ENCODE measurements at regions not wholly inside any gene's neighbourhood (a gene's known extent, or its start where the extent isn't known, plus 50 kb on each side); places are given as distances from the start of the nearest gene placed in this dataset.

DNA sequence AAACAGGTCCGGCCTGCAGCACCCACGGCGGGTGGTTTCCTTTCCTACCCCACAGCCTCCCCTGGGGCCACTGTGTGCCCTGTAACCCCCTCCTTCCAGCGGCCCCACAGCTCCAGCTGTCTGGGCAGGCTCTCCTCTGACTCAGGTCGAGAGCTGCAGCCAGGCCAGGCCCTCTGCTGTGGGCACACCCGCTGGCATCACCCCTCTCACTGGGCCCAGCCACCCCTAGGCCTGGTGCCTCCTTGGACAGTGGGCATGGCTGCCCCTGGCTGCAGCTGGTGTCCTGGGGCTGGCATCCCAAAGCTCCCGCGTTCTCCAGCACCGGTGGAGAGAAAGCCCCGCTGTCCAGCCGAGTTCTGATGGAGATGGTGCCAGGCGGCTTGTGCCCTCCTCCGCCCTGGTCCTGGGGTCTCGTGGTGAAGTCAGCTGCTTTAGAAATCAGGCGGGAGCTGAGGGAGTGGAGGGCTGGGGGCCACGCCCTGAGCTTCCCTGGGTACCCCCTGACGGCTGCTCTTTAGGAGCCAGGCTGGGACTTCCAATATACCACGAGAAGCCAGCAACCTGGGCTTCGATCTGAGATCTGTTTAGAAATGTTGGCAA, 114.9 kb downstream of the KIF26A start:
- no TSS peak for BruUV-seq (replicated peaks)

More for the DNA sequence above, 114.9 kb downstream of the KIF26A start:
- RAD21 ChIA-PET (ENCODE audit: low non-redundant PET in 1 of 2, low total read pairs in 2 of 2, uncharacterized antibody in 2 of 2, unreplicated experiment in 2 of 2): no interaction called here
- POLR2A ChIA-PET: no interaction called here
- ATAC-seq (no peak), DNase-seq (ENCODE audit: low read depth, low spot score) (no peak)
- Histone ChIP-seq H3K79me2 (ENCODE audit: insufficient read depth, low read length) (no peaks in the 10 kb centered on the region), H3K27me3 (ENCODE audit: insufficient read depth, low read length) (no peaks in the 10 kb centered on the region; the same call in 1 of the 2 replicates), H3K4me3 (replicated peaks in 1 of 2; ENCODE audit: low read depth in 1 of 2, low read length in 2 of 2) (no peak overlapping the region), H3K9ac (ENCODE audit: low read length) (no peak overlapping the region), H2AFZ (ENCODE audit: low read depth, low read length, poor library complexity, severe bottlenecking) (no peak overlapping the region), H3K4me1 (ENCODE audit: control insufficient read depth in 1 of 2, insufficient read depth in 2 of 2, low read length in 2 of 2) (no peaks in the 10 kb centered on the region), H3K9me3 (ENCODE audit: control insufficient read depth in 1 of 2, insufficient read depth in 1 of 2, low read depth in 1 of 2, low read length in 2 of 2) (no peaks in the 10 kb centered on the region), H3K27ac (ENCODE audit: low read depth, low read length) (no peak overlapping the region), H3K4me2 (ENCODE audit: low read length) (no peak overlapping the region), H4K20me1 (ENCODE audit: insufficient read depth) (no peaks in the 10 kb centered on the region), H3K36me3 (ENCODE audit: control insufficient read depth in 1 of 2, insufficient read depth in 2 of 2, low read length in 2 of 2) (no peaks in the 10 kb centered on the region), H3K9me2 (ENCODE audit: insufficient read depth) (no peaks in the 10 kb centered on the region)
- TF ChIP-seq EGR1 (IDR thresholded peaks at IDR 0.05; ENCODE audit: low read depth) (no peak), EZH2 (IDR thresholded peaks at IDR 0.05) (no peak), TCF7L2 (IDR thresholded peaks at IDR 0.05; ENCODE audit: borderline replicate concordance, extremely low read depth, insufficient read depth, insufficient read length) (no peak), SIN3A (IDR thresholded peaks at IDR 0.05; ENCODE audit: low read depth) (no peak), FOSL1 (IDR thresholded peaks at IDR 0.05; ENCODE audit: low read depth) (no peak), CBX3 (IDR thresholded peaks at IDR 0.05; ENCODE audit: low read depth) (no peak), SP1 (IDR thresholded peaks at IDR 0.05; ENCODE audit: low read depth) (no peak), RAD21 (IDR thresholded peaks at IDR 0.05; ENCODE audit: low read depth) (no peak), ZFX (IDR thresholded peaks at IDR 0.05) (no peak), YY1 (IDR thresholded peaks at IDR 0.05; ENCODE audit: extremely low read depth, insufficient replicate concordance, low read depth, low read length) (no peak), POLR2AphosphoS5 (IDR thresholded peaks at IDR 0.05; ENCODE audit: low read depth, low read length) (no peak), POLR2A (IDR thresholded peaks at IDR 0.05; ENCODE audit: borderline replicate concordance, extremely low read depth, insufficient read depth, insufficient read length) (no peak), EZH2phosphoT487 (IDR thresholded peaks at IDR 0.05; ENCODE audit: borderline replicate concordance) (no peak), CEBPB (IDR thresholded peaks at IDR 0.05; ENCODE audit: low read depth) (no peak), ELF1 (IDR thresholded peaks at IDR 0.05; ENCODE audit: borderline replicate concordance, low read depth) (no peak)
- TF ChIP-seq, protein P1, sequence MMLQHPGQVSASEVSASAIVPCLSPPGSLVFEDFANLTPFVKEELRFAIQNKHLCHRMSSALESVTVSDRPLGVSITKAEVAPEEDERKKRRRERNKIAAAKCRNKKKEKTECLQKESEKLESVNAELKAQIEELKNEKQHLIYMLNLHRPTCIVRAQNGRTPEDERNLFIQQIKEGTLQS (IDR thresholded peaks at IDR 0.05): no peak
- TF ChIP-seq, protein P2, sequence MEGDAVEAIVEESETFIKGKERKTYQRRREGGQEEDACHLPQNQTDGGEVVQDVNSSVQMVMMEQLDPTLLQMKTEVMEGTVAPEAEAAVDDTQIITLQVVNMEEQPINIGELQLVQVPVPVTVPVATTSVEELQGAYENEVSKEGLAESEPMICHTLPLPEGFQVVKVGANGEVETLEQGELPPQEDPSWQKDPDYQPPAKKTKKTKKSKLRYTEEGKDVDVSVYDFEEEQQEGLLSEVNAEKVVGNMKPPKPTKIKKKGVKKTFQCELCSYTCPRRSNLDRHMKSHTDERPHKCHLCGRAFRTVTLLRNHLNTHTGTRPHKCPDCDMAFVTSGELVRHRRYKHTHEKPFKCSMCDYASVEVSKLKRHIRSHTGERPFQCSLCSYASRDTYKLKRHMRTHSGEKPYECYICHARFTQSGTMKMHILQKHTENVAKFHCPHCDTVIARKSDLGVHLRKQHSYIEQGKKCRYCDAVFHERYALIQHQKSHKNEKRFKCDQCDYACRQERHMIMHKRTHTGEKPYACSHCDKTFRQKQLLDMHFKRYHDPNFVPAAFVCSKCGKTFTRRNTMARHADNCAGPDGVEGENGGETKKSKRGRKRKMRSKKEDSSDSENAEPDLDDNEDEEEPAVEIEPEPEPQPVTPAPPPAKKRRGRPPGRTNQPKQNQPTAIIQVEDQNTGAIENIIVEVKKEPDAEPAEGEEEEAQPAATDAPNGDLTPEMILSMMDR (IDR thresholded peaks at IDR 0.05 in 2 of 3, conservative IDR thresholded peaks at IDR 0.05 in 1 of 3; ENCODE audit: borderline replicate concordance in 1 of 3, insufficient read depth in 1 of 3, low read depth in 2 of 3, low read length in 2 of 3): no peak
- TF ChIP-seq, protein P3, sequence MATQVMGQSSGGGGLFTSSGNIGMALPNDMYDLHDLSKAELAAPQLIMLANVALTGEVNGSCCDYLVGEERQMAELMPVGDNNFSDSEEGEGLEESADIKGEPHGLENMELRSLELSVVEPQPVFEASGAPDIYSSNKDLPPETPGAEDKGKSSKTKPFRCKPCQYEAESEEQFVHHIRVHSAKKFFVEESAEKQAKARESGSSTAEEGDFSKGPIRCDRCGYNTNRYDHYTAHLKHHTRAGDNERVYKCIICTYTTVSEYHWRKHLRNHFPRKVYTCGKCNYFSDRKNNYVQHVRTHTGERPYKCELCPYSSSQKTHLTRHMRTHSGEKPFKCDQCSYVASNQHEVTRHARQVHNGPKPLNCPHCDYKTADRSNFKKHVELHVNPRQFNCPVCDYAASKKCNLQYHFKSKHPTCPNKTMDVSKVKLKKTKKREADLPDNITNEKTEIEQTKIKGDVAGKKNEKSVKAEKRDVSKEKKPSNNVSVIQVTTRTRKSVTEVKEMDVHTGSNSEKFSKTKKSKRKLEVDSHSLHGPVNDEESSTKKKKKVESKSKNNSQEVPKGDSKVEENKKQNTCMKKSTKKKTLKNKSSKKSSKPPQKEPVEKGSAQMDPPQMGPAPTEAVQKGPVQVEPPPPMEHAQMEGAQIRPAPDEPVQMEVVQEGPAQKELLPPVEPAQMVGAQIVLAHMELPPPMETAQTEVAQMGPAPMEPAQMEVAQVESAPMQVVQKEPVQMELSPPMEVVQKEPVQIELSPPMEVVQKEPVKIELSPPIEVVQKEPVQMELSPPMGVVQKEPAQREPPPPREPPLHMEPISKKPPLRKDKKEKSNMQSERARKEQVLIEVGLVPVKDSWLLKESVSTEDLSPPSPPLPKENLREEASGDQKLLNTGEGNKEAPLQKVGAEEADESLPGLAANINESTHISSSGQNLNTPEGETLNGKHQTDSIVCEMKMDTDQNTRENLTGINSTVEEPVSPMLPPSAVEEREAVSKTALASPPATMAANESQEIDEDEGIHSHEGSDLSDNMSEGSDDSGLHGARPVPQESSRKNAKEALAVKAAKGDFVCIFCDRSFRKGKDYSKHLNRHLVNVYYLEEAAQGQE (IDR thresholded peaks at IDR 0.05; ENCODE audit: low read depth): no peak
- TF ChIP-seq, protein P4, sequence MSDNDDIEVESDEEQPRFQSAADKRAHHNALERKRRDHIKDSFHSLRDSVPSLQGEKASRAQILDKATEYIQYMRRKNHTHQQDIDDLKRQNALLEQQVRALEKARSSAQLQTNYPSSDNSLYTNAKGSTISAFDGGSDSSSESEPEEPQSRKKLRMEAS (IDR thresholded peaks at IDR 0.05): no peak
- CTCF ChIA-PET: no interaction called here
- intact Hi-C loops (cut with micrococcal nuclease): no loop called here
